NCI-H226 (cell line): ENCODE measurements at regions not wholly inside any gene's neighbourhood (a gene's known extent, or its start where the extent isn't known, plus 50 kb on each side); places are given as distances from the start of the nearest gene placed in this dataset.
A peak's percentile ranks its signal among the peaks of the same experiment; 100 is the strongest.
"Not testable (repeated sequence)": the region's sequence is repeated elsewhere in the genome, so short reads cannot be mapped to it uniquely, and the experiment has no call there.

ENCODE experiments used
- DNase-seq: peaks from one replicate; pipeline ENCODE4 v3.0.0-alpha.2; 2015

- DNase-seq, result no peak
Observed at GRCh38 chr7:26074919-26075318, 77.1 kb upstream of the NFE2L3 start.

- no peak for DNase-seq
Observed at GRCh38 chr7:26076691-26077090, 75.3 kb upstream of the NFE2L3 start.

DNA sequence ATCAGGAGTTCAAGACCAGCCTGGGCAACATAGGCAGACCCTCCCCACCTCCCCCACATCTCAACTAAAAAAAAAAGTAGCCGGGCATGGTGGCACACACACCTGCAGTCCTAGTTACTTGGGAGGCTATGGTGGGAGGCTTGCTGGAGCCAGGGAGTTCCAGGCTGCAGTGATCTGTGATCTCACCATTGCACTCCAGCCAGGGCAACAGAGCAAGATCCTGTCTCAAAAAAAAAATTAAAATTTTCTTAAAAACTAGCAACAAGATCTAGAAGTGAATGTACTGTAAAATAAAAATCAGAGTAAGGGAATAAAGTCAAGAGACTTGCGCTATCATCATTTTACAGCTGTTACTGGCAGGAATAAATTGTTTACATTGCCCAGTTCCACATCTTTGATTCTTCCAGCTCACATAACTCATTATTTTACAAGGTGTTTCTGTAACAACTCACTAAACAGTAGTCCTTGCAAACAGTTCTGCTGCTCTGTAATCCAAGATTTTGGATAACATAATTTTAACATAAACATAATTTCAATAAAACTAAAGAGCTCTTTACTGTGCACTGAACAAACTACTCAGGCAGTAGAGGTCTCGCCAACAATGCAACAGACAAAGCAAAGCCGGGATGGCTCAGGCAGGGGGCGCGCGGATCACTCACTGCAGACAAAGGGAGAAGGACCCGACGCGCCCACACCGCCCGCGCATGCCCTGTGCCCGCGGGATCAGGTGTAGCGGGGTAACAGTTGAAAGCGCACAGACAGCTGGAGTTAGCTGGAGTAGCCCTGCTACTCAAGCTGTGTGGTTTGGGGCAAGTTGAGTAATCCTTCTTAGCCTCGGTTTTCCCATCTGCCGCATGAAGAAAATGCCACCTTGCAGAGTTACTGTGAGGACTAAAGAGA is 73.3 kb upstream of the NFE2L3 start:
- peak; percentile 32 for DNase-seq

DNA sequence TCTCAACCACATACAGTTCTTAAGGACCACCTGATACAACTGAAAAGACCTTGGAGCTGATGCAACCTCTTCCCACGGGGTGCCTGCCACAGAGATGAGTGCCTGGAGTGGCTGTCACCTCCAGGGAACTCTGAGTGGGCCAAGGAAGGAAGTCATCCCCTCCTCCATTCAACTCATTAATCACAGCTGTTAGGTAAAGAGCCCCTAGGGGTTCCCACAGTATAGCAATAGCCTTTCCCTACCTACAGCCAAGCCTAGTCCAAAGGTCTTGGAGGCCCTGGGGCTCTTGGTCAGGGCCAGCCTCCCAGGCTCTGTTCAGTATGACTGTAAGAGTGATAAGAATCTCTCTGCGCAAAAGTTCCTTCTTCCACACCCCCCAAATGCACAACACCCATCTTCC is 70.4 kb upstream of the NFE2L3 start:
- DNase-seq, result no peak

DNA sequence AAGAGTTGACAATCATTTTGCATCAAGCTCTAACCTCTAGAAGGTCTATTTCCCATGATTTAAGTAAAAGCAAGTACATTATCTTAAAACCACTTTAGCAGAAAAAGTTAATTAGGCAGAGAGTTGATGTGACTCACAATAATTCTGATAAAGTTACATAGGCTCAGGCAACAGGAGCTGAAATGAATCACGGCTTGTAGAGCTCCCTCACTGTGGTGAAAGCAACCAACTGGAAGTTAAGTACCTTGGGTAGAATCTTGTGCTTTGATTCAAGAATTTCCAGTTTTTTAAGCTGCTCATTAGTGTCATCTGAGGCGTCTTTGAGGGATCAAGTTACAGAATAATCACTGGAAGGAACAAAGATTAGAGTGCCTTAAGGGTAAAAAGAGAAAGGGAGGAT is 68.9 kb upstream of the NFE2L3 start:
- DNase-seq, result no peak

DNA sequence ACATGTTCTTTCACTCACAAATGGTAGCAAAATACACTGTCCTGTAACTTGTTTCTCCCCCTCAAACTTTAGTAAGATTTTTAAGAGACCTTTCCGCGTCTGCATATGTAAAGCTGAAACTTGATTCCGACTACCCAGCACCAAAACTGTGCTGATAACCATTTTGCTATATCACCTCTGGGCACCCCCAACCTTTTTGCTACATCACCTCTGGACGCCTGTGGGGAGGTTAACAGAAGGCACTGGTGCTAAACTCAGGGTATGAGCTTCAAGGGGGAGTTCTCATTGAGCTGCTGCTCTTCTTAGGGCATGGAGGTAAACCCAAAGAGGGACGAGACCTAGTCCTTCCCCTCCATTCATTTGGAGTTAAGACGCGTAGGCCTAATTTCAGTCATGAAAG is 67.6 kb upstream of the NFE2L3 start:
- no peak for DNase-seq

GRCh38 chr7:26085771-26086170 is 66.2 kb upstream of the NFE2L3 start:
- no peak for DNase-seq

DNA sequence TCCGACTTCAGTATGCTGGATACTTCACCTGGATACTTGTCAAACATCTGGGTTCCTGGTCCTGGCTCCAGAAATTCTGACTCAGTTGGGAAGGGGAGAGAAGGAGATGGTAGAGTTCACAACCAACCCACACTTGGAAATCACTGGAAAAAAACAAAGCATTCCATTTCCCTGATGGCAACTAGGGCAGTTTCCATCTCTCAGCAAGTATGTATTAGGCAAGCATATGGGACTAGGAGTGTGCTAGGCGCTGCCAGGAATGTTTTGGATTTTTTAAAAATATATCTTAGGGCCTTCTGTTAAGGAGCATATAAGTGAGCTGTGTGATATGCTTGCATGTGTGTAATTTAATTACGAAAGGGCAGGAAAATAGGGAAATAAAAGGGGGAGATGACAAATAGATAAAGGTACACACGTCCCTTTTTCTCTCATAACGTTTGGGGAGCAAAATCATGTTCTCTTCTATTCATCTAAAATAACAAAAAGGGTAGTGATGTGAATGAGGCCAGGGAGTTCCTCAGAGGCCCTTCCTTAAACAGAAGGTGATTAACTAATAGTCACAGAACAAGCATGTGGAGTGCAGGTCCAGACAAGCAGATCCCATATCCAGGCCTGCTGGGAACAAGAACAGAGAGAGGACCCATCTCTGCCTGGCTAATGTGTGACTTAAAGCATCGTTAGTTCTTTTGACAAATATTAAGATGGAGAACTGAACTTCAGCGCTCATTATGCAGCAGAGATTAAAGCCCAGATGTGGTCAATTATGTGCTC is 64.5 kb upstream of the NFE2L3 start:
- peak; percentile 38 for DNase-seq

DNA sequence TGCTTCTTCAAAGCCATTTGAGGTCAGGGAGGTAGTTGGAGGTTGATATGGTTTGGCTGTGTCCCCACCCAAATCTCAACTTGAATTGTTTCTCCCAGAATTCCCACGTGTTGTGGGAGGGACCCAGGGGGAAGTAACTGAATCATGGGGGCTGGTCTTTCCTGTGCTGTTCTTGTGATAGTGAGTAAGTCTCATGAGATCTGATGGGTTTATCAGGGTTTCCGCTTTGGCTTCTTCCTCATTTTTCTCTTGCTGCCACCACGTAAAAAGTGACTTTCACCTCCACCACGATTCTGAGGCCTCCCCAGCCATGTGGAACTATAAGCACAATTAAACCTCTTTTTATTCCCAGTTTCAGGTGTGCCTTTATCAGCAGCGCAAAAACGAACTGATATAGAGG is 62.5 kb upstream of the NFE2L3 start:
- not testable (repeated sequence) for DNase-seq

DNA sequence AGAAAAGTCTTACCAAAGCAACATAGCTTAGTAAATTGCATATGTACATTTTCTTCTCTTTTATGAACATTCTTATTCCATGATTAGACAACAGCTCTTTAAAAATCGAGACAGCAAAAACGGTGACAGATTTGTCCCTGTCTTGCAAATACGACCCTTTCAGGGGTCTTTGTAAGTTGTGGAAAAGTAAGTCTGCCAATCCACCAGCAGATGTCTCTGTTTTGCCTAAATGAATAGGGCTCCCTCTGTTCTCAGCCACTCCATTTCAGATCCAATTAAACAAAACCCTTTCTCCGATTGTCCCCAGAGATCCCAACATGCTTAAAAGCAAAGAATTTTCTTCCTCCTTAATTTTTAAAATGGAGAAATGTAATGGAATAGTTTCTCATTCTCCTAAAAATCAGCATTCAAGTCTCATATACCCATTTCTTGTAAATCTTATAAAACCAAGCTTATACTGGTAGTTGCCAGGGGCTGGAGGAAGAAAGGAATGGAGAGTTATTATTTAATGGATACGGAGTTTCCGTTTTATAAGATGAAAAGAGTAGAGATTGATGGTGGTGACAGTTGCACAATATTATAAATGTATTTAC is 61.0 kb upstream of the NFE2L3 start:
- DNase-seq, result peak; percentile 33

DNA sequence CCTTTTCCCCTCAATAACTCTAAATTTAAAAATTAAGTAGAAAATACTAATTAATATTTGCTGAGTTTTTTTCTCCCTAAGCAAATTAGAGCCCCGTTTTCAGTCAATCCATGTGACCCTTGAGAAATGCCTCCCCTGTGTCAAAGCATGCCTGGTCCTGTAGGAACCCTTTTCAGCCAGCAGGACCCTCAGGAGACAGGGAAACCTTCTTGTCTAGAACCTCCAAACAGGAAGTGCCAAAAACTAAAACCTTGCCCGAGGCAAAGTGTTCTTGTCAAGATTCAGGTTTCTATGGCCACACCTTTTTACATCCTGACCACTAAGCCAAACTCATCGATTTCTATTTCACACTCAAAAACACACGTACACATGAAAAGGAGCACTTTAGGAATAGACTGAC is 60.1 kb upstream of the NFE2L3 start:
- peak; percentile 27 for DNase-seq

GRCh38 chr7:26093023-26093422 is 59.0 kb upstream of the NFE2L3 start:
- DNase-seq, result no peak

DNA sequence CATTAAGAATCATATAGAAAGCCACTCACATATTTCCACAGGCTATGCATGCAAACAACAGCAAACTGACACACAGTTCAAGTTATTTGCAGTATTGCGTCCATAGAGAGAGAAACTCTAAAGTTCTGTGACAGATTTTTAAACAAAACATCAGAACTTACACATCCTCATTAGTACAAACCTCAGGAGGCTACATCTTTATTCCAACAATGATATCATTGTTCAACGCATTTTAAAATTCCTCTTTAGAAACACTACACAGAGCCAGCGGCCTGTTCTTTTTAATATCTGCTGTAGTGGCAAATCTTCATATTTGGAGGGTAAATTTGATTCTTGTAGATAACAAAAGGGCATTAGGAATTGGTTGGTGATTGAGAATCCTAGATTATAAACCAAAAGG is 55.9 kb upstream of the NFE2L3 start:
- DNase-seq, result no peak

- no peak for DNase-seq
Observed at GRCh38 chr7:26097837-26098668, 53.9 kb upstream of the NFE2L3 start.

GRCh38 chr7:26099236-26099635 is 52.8 kb upstream of the NFE2L3 start:
- DNase-seq, result no peak

DNA sequence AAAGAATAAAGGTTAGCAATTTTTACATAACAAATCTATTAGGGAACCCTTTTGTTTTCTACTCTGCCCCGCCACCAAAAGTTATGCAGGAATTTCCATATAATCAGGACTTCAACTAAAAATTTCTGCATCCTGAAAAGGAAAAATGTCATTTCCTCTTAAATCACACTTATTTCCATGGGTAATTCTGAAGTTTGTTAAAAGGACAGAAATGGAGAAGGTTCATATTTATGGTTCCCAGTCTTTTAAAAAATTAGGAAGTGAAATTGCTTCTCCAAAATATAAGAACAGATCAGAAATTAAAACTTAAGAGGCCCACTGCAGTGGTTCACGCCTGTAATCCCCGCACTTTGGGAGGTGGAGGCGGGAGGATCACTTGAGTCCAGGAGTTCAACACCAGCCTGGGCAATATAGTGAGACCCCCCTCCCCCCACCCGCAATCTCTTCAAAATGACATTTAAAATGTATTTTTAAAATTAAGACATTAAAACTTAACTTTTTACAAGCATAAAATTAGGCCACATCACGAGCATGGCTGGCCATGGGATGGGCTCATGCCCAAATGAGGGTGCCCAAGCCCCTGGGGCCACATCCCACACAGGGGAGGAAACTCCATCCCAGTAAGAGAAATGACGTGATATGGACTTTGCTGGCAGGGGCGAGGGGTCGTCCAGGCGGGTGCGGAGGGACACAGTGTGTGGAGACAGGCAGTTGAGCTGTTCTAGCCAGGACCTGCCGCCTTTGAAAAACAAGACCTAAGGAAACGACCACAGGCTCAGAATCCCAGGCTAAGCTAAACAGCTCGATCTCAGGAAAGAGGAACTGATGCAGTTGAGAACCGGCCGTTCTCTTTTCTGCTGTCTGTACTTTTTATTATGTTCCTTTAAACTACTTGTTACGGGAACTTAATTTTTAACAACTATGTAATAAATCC is 51.3 kb upstream of the NFE2L3 start:
- DNase-seq, result no peak

- DNase-seq, result no peak
Observed at GRCh38 chr7:26101361-26102151, 50.4 kb upstream of the NFE2L3 start.

- DNase-seq, result no peak
Observed at GRCh38 chr7:26102176-26102575, 49.8 kb upstream of the NFE2L3 start.
